Caco-2 (cell line): ENCODE measurements at regions not wholly inside any gene's neighbourhood (a gene's known extent, or its start where the extent isn't known, plus 50 kb on each side); places are given as distances from the start of the nearest gene placed in this dataset.

Experiments used
- BruUV-seq: library from RNA; stranded (reverse); fragments of 400-500 nt; replicated peaks from 2 replicates; lab custom pipeline; 2021; lab: Mats Ljungman, UMichigan
- CTCF ChIA-PET: fragments of 300-600 bp; sonication (Branson Sonifier 250); formaldehyde crosslinking; loops from one replicate; lab custom pipeline; 2022; ENCODE audit warnings: antibody characterized with exemption; lab: Charles Lee
- POLR2A ChIA-PET: fragments of 300-600 bp; sonication (Branson Sonifier 250); formaldehyde crosslinking; loops from one replicate; lab custom pipeline; 2022; ENCODE audit warnings: antibody characterized with exemption; lab: Charles Lee
- DNase-seq, 2 experiments: peaks; one replicate each; pipeline versions ENCODE4 v3.0.0 to v3.0.0-alpha.2; 2020 to 2022
- H3K27me3 ChIP-seq: replicated peaks from 2 replicates; pipeline ENCODE4 v1.6.0; 2011; ENCODE audit warnings: low read length; ENCODE audit not compliant: control insufficient read depth, insufficient read depth
- H3K36me3 ChIP-seq: 2 replicates; pipeline ENCODE4 v1.5.1; 2011; ENCODE audit warnings: low read length; ENCODE audit not compliant: control insufficient read depth, insufficient read depth
- H3K4me1 ChIP-seq: fragments of 250-450 bp; sonication (Bioruptor Pico); 2 replicates; pipeline ENCODE4 v1.5.1; 2020; ENCODE audit warnings: mild to moderate bottlenecking
- H3K4me3 ChIP-seq: 2 replicates; pipeline ENCODE4 v1.5.1; 2011; ENCODE audit warnings: low read depth, mild to moderate bottlenecking, control low read depth, low read length
- H3K9me3 ChIP-seq: fragments of 250-450 bp; sonication (Bioruptor Pico); 2 replicates; pipeline ENCODE4 v1.5.1; 2020; ENCODE audit warnings: mild to moderate bottlenecking, moderate library complexity
- H3K27ac Mint-ChIP-seq: one replicate; pipeline ENCODE4 v1.8.0; 2022; ENCODE audit warnings: mixed read lengths; ENCODE audit not compliant: unreplicated experiment
- H3K27me3 Mint-ChIP-seq: one replicate; pipeline ENCODE4 v1.8.0; 2022; ENCODE audit warnings: mixed read lengths; ENCODE audit not compliant: insufficient read depth, unreplicated experiment
- H3K36me3 Mint-ChIP-seq: one replicate; pipeline ENCODE4 v1.8.0; 2022; ENCODE audit warnings: mild to moderate bottlenecking, mixed read lengths; ENCODE audit not compliant: insufficient read depth, unreplicated experiment
- H3K4me1 Mint-ChIP-seq: one replicate; pipeline ENCODE4 v1.8.0; 2022; ENCODE audit warnings: low read depth, mixed read lengths; ENCODE audit not compliant: unreplicated experiment
- H3K4me3 Mint-ChIP-seq: one replicate; pipeline ENCODE4 v1.8.0; 2022; ENCODE audit warnings: mild to moderate bottlenecking, moderate library complexity, mixed read lengths; ENCODE audit not compliant: unreplicated experiment
- H3K9me3 Mint-ChIP-seq: one replicate; pipeline ENCODE4 v1.8.0; 2022; ENCODE audit warnings: mixed read lengths; ENCODE audit not compliant: unreplicated experiment
- CTCF ChIP-seq, 2 experiments: fragments of 200-600 bp in 1 of 2; IDR thresholded peaks; 1 replicate in 1 of 2; 2 replicates in 1 of 2; pipeline versions ENCODE4 v1.5.1 to v1.8.0; 2011 to 2022; ENCODE audit warnings: antibody characterized with exemption in 1 of 2, control low read depth in 1 of 2, inconsistent platforms in 1 of 2, low read depth in 1 of 2, low read length in 1 of 2, mild to moderate bottlenecking in 1 of 2, moderate library complexity in 1 of 2; ENCODE audit not compliant: insufficient read depth in 1 of 2, severe bottlenecking in 1 of 2, unreplicated experiment in 1 of 2
- intact Hi-C: fragments of 100-400 bp; cut with micrococcal nuclease; formaldehyde crosslinking; loops from one replicate; pipeline ENCODE4 v1.10.0; 2022; ENCODE audit not compliant: unreplicated experiment

DNA sequence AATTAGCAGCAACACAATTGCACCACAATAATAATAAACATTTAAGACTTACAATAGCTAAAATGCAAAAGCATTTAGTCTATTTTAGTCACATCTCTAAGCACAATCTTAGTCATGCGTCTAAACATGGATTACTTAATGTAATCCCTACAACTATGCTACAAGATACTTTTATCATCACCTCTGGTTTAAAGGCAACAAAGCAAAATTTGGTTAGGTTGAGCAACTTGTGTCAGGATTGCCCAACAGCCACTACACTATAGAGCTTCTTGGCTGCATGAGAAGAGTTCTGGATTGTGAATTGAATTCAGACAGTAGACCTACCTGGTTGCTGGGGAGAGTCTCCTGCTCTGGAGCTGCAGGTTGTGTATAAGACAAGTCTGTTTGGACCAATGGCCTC lies 146.5 kb upstream of the PUDP start:
- peaks cover 10% of the 10 kb centered on the region for H3K36me3 Mint-ChIP-seq

DNA sequence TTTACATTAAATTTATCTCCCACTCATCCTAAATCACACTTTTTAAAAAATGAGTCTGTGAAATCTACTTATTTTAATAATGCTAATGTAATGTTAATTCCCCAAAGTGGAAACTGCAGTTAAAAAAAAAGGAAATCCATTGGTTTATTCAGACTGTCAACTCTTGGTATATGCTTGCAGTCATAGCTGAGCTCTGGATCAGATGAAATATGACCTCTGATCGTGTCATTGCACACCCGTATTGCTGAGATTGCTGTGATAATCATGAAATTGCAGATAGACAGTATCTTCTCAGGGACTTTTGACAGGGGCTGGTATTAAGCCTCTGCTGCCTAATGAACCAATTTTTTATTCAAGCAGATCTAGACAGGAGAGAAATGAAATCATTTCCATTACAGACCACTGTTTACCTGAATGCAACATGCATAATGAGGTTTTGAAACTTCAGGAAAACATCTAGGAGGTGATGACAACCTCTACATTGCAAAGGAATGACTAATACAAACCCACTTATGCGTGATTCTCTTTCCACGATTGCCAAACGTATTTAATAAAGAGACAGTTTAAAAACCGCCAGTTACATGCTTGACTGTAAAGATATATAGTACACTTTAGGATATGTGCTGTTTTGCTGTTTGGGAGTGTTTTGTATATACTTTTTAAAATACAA lies 138.3 kb upstream of the PUDP start:
- Histone ChIP-seq H3K4me1 (no peaks in the 10 kb centered on the region), H3K27me3 (no peaks in the 10 kb centered on the region), H3K9me3 (no peaks in the 10 kb centered on the region), H3K4me3 (no peak overlapping the region), H3K36me3 (no peaks in the 10 kb centered on the region)
- no peak for TF ChIP-seq CTCF (IDR thresholded peaks at IDR 0.05; ENCODE audit: insufficient read depth in 1 of 2, low read depth in 1 of 2, low read length in 1 of 2, severe bottlenecking in 1 of 2, unreplicated experiment in 1 of 2)
- Mint-ChIP-seq H3K27me3 (no peaks in the 10 kb centered on the region), H3K9me3 (no peaks in the 10 kb centered on the region), H3K36me3 (peaks cover 18% of the 10 kb centered on the region), H3K4me1 (no peaks in the 10 kb centered on the region), H3K4me3 (no peak overlapping the region), H3K27ac (no peak overlapping the region)
- POLR2A ChIA-PET, result no interaction called here
- CTCF ChIA-PET, result no interaction called here
- no peak for DNase-seq
- intact Hi-C loops, result no loop called here
- BruUV-seq, result no TSS peak

More for the DNA sequence above, 146.5 kb upstream of the PUDP start:
- CTCF ChIA-PET, result no interaction called here
- Histone ChIP-seq H3K9me3 (no peaks in the 10 kb centered on the region), H3K36me3 (no peaks in the 10 kb centered on the region), H3K4me1 (no peaks in the 10 kb centered on the region), H3K4me3 (no peak overlapping the region), H3K27me3 (no peaks in the 10 kb centered on the region)
- H3K27ac Mint-ChIP-seq, result no peak overlapping the region
- BruUV-seq, result no TSS peak
- TF ChIP-seq CTCF (IDR thresholded peaks at IDR 0.05; ENCODE audit: insufficient read depth in 1 of 2, low read depth in 1 of 2, low read length in 1 of 2, severe bottlenecking in 1 of 2, unreplicated experiment in 1 of 2), result no peak
- intact Hi-C loops, result no loop called here
- H3K9me3 Mint-ChIP-seq, result no peaks in the 10 kb centered on the region
- H3K4me1 Mint-ChIP-seq, result no peaks in the 10 kb centered on the region
- DNase-seq, result no peak
- H3K4me3 Mint-ChIP-seq, result no peak overlapping the region
- no peaks in the 10 kb centered on the region for H3K27me3 Mint-ChIP-seq
- POLR2A ChIA-PET, result no interaction called here

GRCh38 chrX:7285765-7286164 lies 137.8 kb upstream of the PUDP start:
- Mint-ChIP-seq H3K4me3 (no peak overlapping the region), H3K36me3 (peaks cover 13% of the 10 kb centered on the region), H3K9me3 (no peaks in the 10 kb centered on the region), H3K4me1 (no peaks in the 10 kb centered on the region), H3K27ac (no peak overlapping the region), H3K27me3 (no peaks in the 10 kb centered on the region)
- Histone ChIP-seq H3K36me3 (no peaks in the 10 kb centered on the region), H3K4me1 (no peaks in the 10 kb centered on the region), H3K27me3 (no peaks in the 10 kb centered on the region), H3K9me3 (no peaks in the 10 kb centered on the region), H3K4me3 (no peak overlapping the region)
- no TSS peak for BruUV-seq
- POLR2A ChIA-PET, result no interaction called here
- CTCF ChIA-PET, result no interaction called here
- TF ChIP-seq CTCF (IDR thresholded peaks at IDR 0.05; ENCODE audit: insufficient read depth in 1 of 2, low read depth in 1 of 2, low read length in 1 of 2, severe bottlenecking in 1 of 2, unreplicated experiment in 1 of 2), result no peak
- DNase-seq, result no peak
- intact Hi-C loops, result no loop called here
